CD14-positive monocyte (primary cell): ENCODE measurements at regions not wholly inside any gene's neighbourhood (a gene's known extent, or its start where the extent isn't known, plus 50 kb on each side); places are given as distances from the start of the nearest gene placed in this dataset.
"Not testable (repeated sequence)": the region's sequence is repeated elsewhere in the genome, so short reads cannot be mapped to it uniquely, and the experiment has no call there.

Experiments used
- DNase-seq, 3 donors: peaks; one replicate each; pipeline ENCODE4 v3.0.0-alpha.2; 2011 to 2022
- H2AFZ ChIP-seq: 2 replicates; pipeline ENCODE4 v1.6.0; 2012; ENCODE audit warnings: mild to moderate bottlenecking, low read depth, low read length, inconsistent platforms; ENCODE audit not compliant: insufficient read depth, poor library complexity, severe bottlenecking
- H3K27ac ChIP-seq, 2 donors: 1 replicate in 1 of 2; 2 replicates in 1 of 2; pipeline ENCODE4 v1.5.1; 2012 to 2013; ENCODE audit warnings: low read length in 2 of 2, control low read depth in 1 of 2, inconsistent platforms in 1 of 2, low read depth in 1 of 2, mild to moderate bottlenecking in 1 of 2
- H3K27me3 ChIP-seq, 2 donors: one replicate each; pipeline versions ENCODE4 v1.6.0 to v1.6.1; 2011 to 2013; ENCODE audit warnings: low read length in 2 of 2; ENCODE audit not compliant: control insufficient read depth in 2 of 2, insufficient read depth in 2 of 2
- H3K36me3 ChIP-seq, 2 donors: replicated peaks in 1 of 2; 1 replicate in 1 of 2; 2 replicates in 1 of 2; pipeline versions ENCODE4 v1.5.1 to v1.6.1; 2012 to 2013; ENCODE audit warnings: low read length in 2 of 2, control low read depth in 1 of 2, inconsistent platforms in 1 of 2, mild to moderate bottlenecking in 1 of 2; ENCODE audit not compliant: insufficient read depth in 2 of 2, control insufficient read depth in 1 of 2
- H3K4me1 ChIP-seq, 2 donors: 1 replicate in 1 of 2; 2 replicates in 1 of 2; pipeline versions ENCODE4 v1.5.1 to v1.6.1; 2012 to 2013; ENCODE audit warnings: low read length in 2 of 2, control low read depth in 1 of 2, inconsistent platforms in 1 of 2, mild to moderate bottlenecking in 1 of 2, moderate library complexity in 1 of 2; ENCODE audit not compliant: insufficient read depth in 2 of 2, control insufficient read depth in 1 of 2
- H3K4me2 ChIP-seq: replicated peaks from 2 replicates; pipeline ENCODE3; 2012; ENCODE audit warnings: low read length, moderate library complexity, mild to moderate bottlenecking; ENCODE audit not compliant: poor library complexity, severe bottlenecking; ENCODE audit errors: extremely low read depth
- H3K4me3 ChIP-seq, 3 experiments: fragments of 200-600 bp in 1 of 3; sonication (generic) in 1 of 3; replicated peaks in 1 of 3; 1 replicate in 2 of 3; 2 replicates in 1 of 3; pipeline ENCODE4 v1.5.1; 2011 to 2013; ENCODE audit warnings: low read length in 3 of 3, mild to moderate bottlenecking in 3 of 3, control low read depth in 2 of 3, low read depth in 2 of 3, inconsistent platforms in 1 of 3, moderate library complexity in 1 of 3
- H3K79me2 ChIP-seq: 2 replicates; pipeline ENCODE4 v1.6.0; 2012; ENCODE audit warnings: mild to moderate bottlenecking, control low read depth, inconsistent platforms, low read length, moderate library complexity; ENCODE audit not compliant: insufficient read depth
- H3K9ac ChIP-seq: 2 replicates; pipeline ENCODE4 v1.6.0; 2017; ENCODE audit warnings: low read length, mild to moderate bottlenecking; ENCODE audit not compliant: insufficient read depth, poor library complexity, severe bottlenecking
- H3K9me3 ChIP-seq, 2 donors: replicated peaks in 1 of 2; 1 replicate in 1 of 2; 2 replicates in 1 of 2; pipeline versions ENCODE4 v1.5.1 to v1.6.1; 2012 to 2013; ENCODE audit warnings: low read length in 2 of 2, control low read depth in 1 of 2; ENCODE audit not compliant: control insufficient read depth in 1 of 2, insufficient read depth in 1 of 2
- H4K20me1 ChIP-seq: 2 replicates; pipeline ENCODE4 v1.6.0; 2012; ENCODE audit warnings: mild to moderate bottlenecking, low read length, control low read depth, moderate library complexity; ENCODE audit not compliant: insufficient read depth
- H3K27ac Mint-ChIP-seq, 7 donors: one replicate each; pipeline ENCODE4 v1.8.0; 2020; ENCODE audit warnings: mild to moderate bottlenecking in 7 of 7, mixed read lengths in 7 of 7, moderate library complexity in 6 of 7, inconsistent platforms in 2 of 7
- H3K27me3 Mint-ChIP-seq, 3 donors: one replicate each; pipeline ENCODE4 v1.8.0; 2021 to 2022; ENCODE audit warnings: low read depth in 3 of 3, mild to moderate bottlenecking in 3 of 3, mixed read lengths in 3 of 3, moderate library complexity in 3 of 3, inconsistent platforms in 1 of 3
- H3K36me3 Mint-ChIP-seq, 2 donors: one replicate each; pipeline ENCODE4 v1.8.0; 2020; ENCODE audit warnings: mixed read lengths in 2 of 2, inconsistent platforms in 1 of 2, mild to moderate bottlenecking in 1 of 2
- H3K4me1 Mint-ChIP-seq: one replicate; pipeline ENCODE4 v1.8.0; 2020; ENCODE audit warnings: mild to moderate bottlenecking, mixed read lengths
- H3K4me3 Mint-ChIP-seq, 2 donors: one replicate each; pipeline ENCODE4 v1.8.0; 2020; ENCODE audit warnings: mild to moderate bottlenecking in 2 of 2, mixed read lengths in 2 of 2, moderate library complexity in 1 of 2
- H3K9me3 Mint-ChIP-seq, 7 donors: one replicate each; pipeline ENCODE4 v1.8.0; 2020 to 2022; ENCODE audit warnings: mixed read lengths in 7 of 7, mild to moderate bottlenecking in 6 of 7, moderate library complexity in 6 of 7, inconsistent platforms in 2 of 7
- WGBS: methylation state at CpG from one replicate; pipeline ENCODE4 v1.1.5; 2013; ENCODE audit warnings: missing lambda C conversion rate; ENCODE audit not compliant: insufficient coverage; 5-methylcytosine and 5-hydroxymethylcytosine counted together
- intact Hi-C, 2 donors: fragments of 100-400 bp; cut with micrococcal nuclease; formaldehyde crosslinking; loops; one replicate each; pipeline versions ENCODE4 v1.15.0 to v1.15.1; 2023

DNA sequence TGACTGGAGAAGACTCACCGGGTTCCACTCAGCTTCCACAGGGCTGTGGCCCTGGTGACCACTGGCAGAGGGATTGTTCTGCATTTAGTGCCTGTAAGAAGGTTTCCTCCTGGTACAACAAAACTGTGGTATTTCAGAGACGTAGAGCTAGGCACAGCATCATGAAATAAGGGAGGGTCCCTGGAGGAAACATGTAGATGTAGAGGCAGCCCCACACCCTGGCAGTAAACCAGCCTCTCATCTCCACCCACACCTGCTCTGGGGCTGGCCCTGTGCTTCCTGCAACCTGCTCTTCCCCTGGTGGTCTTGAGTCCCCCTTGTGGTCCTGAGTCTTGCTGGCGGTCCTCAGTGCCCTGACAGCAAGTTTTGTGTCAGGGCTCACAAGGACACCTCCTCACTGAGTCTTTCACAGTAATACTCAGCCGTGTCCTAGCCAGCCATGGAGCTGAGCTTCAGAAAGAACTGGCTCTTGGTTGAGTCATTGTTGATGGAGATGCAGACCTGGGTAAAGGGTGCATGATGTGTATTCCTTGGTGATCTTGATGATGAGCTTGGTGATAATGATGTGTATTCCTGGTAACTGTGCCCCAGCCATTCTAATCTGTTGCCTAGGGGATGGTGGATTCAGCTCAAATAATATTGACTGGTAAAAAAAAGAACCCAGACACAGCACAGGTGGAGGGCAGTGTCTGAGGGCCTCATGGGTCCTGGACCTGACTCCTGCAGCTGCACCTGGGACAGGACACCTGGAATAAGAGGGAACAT, 118.0 kb downstream of the POTEB start:
- H3K9me3 Mint-ChIP-seq, H3K4me3 Mint-ChIP-seq, H3K27ac ChIP-seq, H3K36me3 Mint-ChIP-seq, H3K4me3 ChIP-seq, H3K4me1 Mint-ChIP-seq, intact Hi-C loops, H3K9me3 ChIP-seq, H3K27me3 Mint-ChIP-seq, H2AFZ ChIP-seq, H3K79me2 ChIP-seq, H4K20me1 ChIP-seq, DNase-seq, H3K4me2 ChIP-seq, H3K27ac Mint-ChIP-seq, H3K9ac ChIP-seq, H3K36me3 ChIP-seq, H3K4me1 ChIP-seq, H3K27me3 ChIP-seq: not testable (repeated sequence)
- WGBS, result no CpG with 5 or more reads among the region's 4 CpGs

GRCh38 chr15:21753838-21754237, 123.7 kb downstream of the POTEB start:
- not testable (repeated sequence) for H3K36me3 Mint-ChIP-seq, H3K4me3 Mint-ChIP-seq
- no CpG with 5 or more reads among the region's 2 CpGs for whole genome bisulfite sequencing

GRCh38 chr15:21752124-21752957, 125.2 kb downstream of the POTEB start:
- H4K20me1 ChIP-seq, H3K4me1 Mint-ChIP-seq, intact Hi-C loops, H3K9me3 Mint-ChIP-seq, DNase-seq, H3K79me2 ChIP-seq, H3K27me3 Mint-ChIP-seq, H3K9me3 ChIP-seq, H3K27ac ChIP-seq, H3K4me1 ChIP-seq, H3K4me3 ChIP-seq, H3K27ac Mint-ChIP-seq, H3K9ac ChIP-seq, H3K4me3 Mint-ChIP-seq, H3K4me2 ChIP-seq, H3K36me3 ChIP-seq, H2AFZ ChIP-seq, H3K27me3 ChIP-seq, H3K36me3 Mint-ChIP-seq: not testable (repeated sequence)
- no CpG with 5 or more reads among the region's 9 CpGs for WGBS

More at GRCh38 chr15:21753838-21754237, 123.7 kb downstream of the POTEB start:
- H3K27me3 ChIP-seq, H3K79me2 ChIP-seq, H3K27ac ChIP-seq, H2AFZ ChIP-seq, H3K27ac Mint-ChIP-seq, H3K9me3 ChIP-seq, H3K9me3 Mint-ChIP-seq, H3K4me3 ChIP-seq, intact Hi-C loops, H3K9ac ChIP-seq, H3K4me1 Mint-ChIP-seq, DNase-seq, H3K27me3 Mint-ChIP-seq, H3K36me3 ChIP-seq, H3K4me2 ChIP-seq, H3K4me1 ChIP-seq, H4K20me1 ChIP-seq: not testable (repeated sequence)

GRCh38 chr15:21749173-21749572, 128.4 kb downstream of the POTEB start:
- H3K9me3 ChIP-seq, H3K27ac ChIP-seq, DNase-seq, H3K27me3 Mint-ChIP-seq, H3K9me3 Mint-ChIP-seq, H3K4me3 ChIP-seq, H3K36me3 ChIP-seq, intact Hi-C loops, H3K9ac ChIP-seq, H3K36me3 Mint-ChIP-seq, H3K4me3 Mint-ChIP-seq, H3K4me1 Mint-ChIP-seq, H3K79me2 ChIP-seq, H3K27ac Mint-ChIP-seq, H2AFZ ChIP-seq, H3K4me2 ChIP-seq, H3K27me3 ChIP-seq, H4K20me1 ChIP-seq, H3K4me1 ChIP-seq: not testable (repeated sequence)
- WGBS, result no CpG with 5 or more reads among the region's 5 CpGs
